HAP-1 (cell line): ENCODE measurements at regions not wholly inside any gene's neighbourhood (a gene's known extent, or its start where the extent isn't known, plus 50 kb on each side); places are given as distances from the start of the nearest gene placed in this dataset.

ENCODE experiments used
- DNase-seq, 2 experiments: peaks; one replicate each; pipeline ENCODE4 v3.0.0-alpha.2; 2016 to 2020; ENCODE audit warnings: low spot score in 2 of 2
- H3K27me3 ChIP-seq: fragments of 250-450 bp; sonication (Bioruptor Pico); 2 replicates; pipeline ENCODE4 v1.5.1; 2020; ENCODE audit warnings: low read depth, mild to moderate bottlenecking, moderate library complexity
- H3K36me3 ChIP-seq: fragments of 250-450 bp; sonication (Bioruptor Pico); replicated peaks from 2 replicates; pipeline ENCODE4 v1.5.1; 2020; ENCODE audit warnings: mild to moderate bottlenecking
- H3K4me1 ChIP-seq: fragments of 250-450 bp; sonication (Bioruptor Pico); 2 replicates; pipeline ENCODE4 v1.5.1; 2020; ENCODE audit warnings: mild to moderate bottlenecking
- H3K4me3 ChIP-seq: fragments of 250-450 bp; sonication (Bioruptor Pico); 2 replicates; pipeline ENCODE4 v1.5.1; 2020; ENCODE audit warnings: mild to moderate bottlenecking, moderate library complexity
- H3K9me3 ChIP-seq: fragments of 250-450 bp; sonication (Bioruptor Pico); 2 replicates; pipeline ENCODE4 v1.5.1; 2020; ENCODE audit warnings: mild to moderate bottlenecking, moderate library complexity
- in situ Hi-C: fragments of 300-500 bp; cut with MboI; formaldehyde crosslinking; loops from 3 replicates; pipeline ENCODE4 v1.14.3; 2020; ENCODE audit warnings: low sequenced_read_pairs, inconsistent platforms, mixed read lengths

- H3K4me3 ChIP-seq = no peak overlapping the region
- DNase-seq = no peak
Observed at GRCh38 chr1:90835661-90836344, 118.7 kb upstream of the BARHL2 start.

DNA sequence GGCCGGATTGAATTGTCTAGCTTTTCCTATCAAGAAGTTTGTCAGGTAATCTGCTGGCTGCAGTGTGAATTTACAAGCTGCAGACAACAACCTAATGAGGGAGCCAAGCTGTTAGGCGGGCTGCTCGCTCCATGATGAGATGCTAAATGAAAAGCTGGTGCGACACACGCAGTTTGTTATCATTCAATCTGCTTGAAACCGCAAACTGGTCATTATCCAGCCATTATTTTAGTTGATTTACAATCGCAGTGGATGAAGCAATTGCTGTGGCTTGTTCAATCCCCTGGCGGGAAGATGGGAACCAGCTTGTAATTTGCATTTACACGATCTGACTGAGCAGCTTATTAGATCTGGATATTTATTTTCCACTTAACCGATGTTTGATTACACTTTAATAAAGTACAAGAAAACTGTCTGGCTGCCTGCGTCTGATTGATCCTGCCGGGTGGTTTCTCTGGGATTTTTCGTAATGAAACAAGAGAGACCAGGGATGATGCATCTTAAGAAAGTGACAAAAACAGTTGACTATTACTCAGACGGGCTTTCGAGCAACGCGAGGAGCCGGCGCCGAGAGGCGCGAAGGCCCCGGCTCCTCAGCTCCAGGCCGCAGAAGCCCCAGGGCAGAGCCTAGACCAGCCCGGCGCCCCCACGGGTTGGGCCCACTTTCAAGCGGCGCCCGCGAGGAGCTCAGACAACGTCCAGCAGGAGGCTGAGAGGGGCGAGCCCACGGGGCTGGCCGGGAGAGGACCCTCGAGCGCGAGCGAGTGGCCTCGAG is 118.0 kb upstream of the BARHL2 start:
- Histone ChIP-seq H3K4me3 (no peak overlapping the region), H3K36me3 (no peaks in the 10 kb centered on the region), H3K27me3 (no peaks in the 10 kb centered on the region; the same call in 1 of the 2 replicates), H3K4me1 (no peaks in the 10 kb centered on the region; the same call in none of the 2 replicates), H3K9me3 (no peaks in the 10 kb centered on the region)
- in situ Hi-C loops = no loop called here
- DNase-seq = no peak

More at GRCh38 chr1:90835661-90836344, 118.7 kb upstream of the BARHL2 start:
- H3K4me1 ChIP-seq = peaks cover 1% of the 10 kb centered on the region
- no peaks in the 10 kb centered on the region for H3K9me3 ChIP-seq
- H3K27me3 ChIP-seq = no peaks in the 10 kb centered on the region
- in situ Hi-C loops = no loop called here
- no peaks in the 10 kb centered on the region for H3K36me3 ChIP-seq

DNA sequence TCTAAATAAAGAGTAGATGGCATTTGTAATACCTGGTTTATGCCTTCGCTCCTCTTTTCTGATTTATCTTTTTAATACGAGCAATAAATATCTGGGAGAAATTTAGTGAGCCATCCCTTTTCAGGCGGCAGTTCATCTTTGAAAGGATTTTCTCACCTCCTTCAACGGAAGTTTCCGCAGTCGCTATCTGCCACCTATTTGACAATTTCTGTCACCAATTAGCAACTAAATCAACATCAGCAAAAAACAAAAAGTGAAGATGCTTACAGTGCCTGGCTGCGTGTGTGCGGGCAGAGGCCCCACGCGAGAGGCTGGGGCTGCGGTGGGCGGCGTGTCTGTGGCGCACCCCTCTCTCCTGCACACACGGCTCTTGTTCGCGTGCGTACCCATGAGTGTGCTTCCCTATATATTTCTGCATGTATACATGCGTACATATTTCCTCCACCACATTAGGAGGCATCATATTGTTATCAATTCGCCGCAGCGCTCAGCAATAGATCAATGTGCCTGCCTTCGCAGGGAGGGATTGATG is 117.3 kb upstream of the BARHL2 start:
- in situ Hi-C loops = no loop called here
- no peak for DNase-seq
- H3K4me3 ChIP-seq = no peak overlapping the region
- no peaks in the 10 kb centered on the region; the same call in none of the 2 replicates for H3K4me1 ChIP-seq
- no peaks in the 10 kb centered on the region for H3K36me3 ChIP-seq
- no peaks in the 10 kb centered on the region; the same call in 1 of the 2 replicates for H3K27me3 ChIP-seq
- H3K9me3 ChIP-seq = no peaks in the 10 kb centered on the region

GRCh38 chr1:90833466-90834110 is 116.5 kb upstream of the BARHL2 start:
- H3K9me3 ChIP-seq = no peaks in the 10 kb centered on the region
- no peaks in the 10 kb centered on the region; the same call in none of the 2 replicates for H3K4me1 ChIP-seq
- H3K27me3 ChIP-seq = no peaks in the 10 kb centered on the region; the same call in 1 of the 2 replicates
- H3K4me3 ChIP-seq = no peak overlapping the region
- in situ Hi-C loops = no loop called here
- no peak for DNase-seq
- H3K36me3 ChIP-seq = no peaks in the 10 kb centered on the region

DNA sequence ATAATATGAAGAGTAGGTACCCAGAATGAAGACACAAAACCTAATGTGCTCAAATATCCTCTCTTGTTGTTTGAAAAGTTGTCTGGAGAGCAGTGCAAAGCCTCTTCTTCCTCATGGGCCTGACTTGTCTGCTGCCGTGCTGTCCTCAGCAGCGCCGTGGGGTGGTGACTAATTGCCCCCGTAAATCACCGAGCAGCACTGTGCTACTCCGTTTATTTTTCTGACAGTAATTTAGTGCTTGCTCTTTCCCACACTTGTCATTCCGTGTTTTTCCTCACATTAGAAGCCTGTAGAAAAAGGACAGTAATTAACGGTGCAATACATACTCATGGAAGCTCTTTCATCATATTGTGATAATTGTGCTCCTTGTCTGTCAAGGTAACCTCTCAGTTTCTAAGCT is 114.8 kb upstream of the BARHL2 start:
- H3K27me3 ChIP-seq = no peaks in the 10 kb centered on the region; the same call in none of the 2 replicates
- in situ Hi-C loops = no loop called here
- H3K4me1 ChIP-seq = no peaks in the 10 kb centered on the region; the same call in none of the 2 replicates
- DNase-seq = no peak
- H3K36me3 ChIP-seq = no peaks in the 10 kb centered on the region
- no peaks in the 10 kb centered on the region for H3K9me3 ChIP-seq
- no peak overlapping the region for H3K4me3 ChIP-seq

- DNase-seq = no peak
- Histone ChIP-seq H3K27me3 (no peaks in the 10 kb centered on the region; the same call in none of the 2 replicates), H3K36me3 (no peaks in the 10 kb centered on the region), H3K9me3 (no peaks in the 10 kb centered on the region), H3K4me3 (no peak overlapping the region), H3K4me1 (no peaks in the 10 kb centered on the region)
- in situ Hi-C loops = no loop called here
Observed at GRCh38 chr1:90826834-90827233, 109.7 kb upstream of the BARHL2 start.

GRCh38 chr1:90826024-90826423 is 108.9 kb upstream of the BARHL2 start:
- no peaks in the 10 kb centered on the region for H3K9me3 ChIP-seq
- no peaks in the 10 kb centered on the region for H3K4me1 ChIP-seq
- H3K36me3 ChIP-seq = no peaks in the 10 kb centered on the region
- H3K4me3 ChIP-seq = no peak overlapping the region
- no peak for DNase-seq
- no peaks in the 10 kb centered on the region; the same call in none of the 2 replicates for H3K27me3 ChIP-seq
- in situ Hi-C loops = no loop called here

- H3K27me3 ChIP-seq = no peaks in the 10 kb centered on the region; the same call in 1 of the 2 replicates
- no peaks in the 10 kb centered on the region for H3K4me1 ChIP-seq
- in situ Hi-C loops = no loop called here
- no peaks in the 10 kb centered on the region for H3K36me3 ChIP-seq
- H3K9me3 ChIP-seq = no peaks in the 10 kb centered on the region
- H3K4me3 ChIP-seq = no peak overlapping the region
- no peak for DNase-seq
Observed at GRCh38 chr1:90824551-90824950, 107.4 kb upstream of the BARHL2 start.

DNA sequence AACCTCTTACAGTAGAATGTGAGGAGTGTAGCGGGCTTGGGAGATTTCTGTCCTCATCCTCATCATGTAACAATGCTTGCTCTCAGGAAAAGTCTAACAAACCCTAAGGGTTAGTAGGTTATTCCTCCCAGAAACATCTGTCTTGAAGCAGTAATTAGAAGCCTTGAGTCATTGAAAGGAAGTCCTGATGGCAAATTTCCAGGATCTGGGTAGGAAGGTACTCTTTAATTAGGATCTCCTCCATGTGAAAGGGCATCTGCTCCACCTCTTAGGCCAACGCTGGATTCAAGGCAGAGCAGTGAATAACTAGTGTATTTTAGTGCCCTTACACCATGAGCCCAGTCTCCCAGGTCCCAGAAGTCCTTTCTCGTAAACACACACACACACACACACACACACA is 106.6 kb upstream of the BARHL2 start:
- Histone ChIP-seq H3K9me3 (no peaks in the 10 kb centered on the region), H3K36me3 (no peaks in the 10 kb centered on the region), H3K4me3 (no peak overlapping the region), H3K4me1 (no peaks in the 10 kb centered on the region), H3K27me3 (no peaks in the 10 kb centered on the region; the same call in 1 of the 2 replicates)
- in situ Hi-C loops = no loop called here
- no peak for DNase-seq

DNA sequence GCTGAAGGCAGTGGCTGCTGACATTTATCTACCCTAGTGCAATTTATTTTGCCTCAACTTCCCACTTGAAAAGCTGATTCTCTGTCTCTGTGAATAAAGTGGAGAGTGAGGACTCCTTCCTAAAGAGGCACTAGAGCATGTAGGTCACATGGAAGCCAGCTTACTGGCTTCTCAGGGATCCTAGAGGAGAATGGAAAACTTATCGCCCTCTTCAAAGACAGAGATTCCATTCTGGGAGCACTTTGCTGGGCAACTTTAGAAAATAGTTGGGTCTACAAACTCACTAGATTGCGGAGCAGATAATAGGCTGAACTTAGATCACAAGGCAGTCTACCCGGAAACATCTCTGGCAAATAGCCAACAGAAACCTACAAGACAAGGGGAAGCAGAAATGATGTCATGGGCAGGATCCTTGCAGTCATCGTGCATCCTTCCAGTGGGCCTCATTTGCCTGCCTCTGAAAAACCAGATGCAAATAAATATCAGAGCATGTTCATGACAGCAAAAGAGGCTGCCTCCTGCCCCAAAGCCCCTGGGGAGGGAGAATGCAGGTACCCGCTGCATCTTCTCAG is 104.8 kb upstream of the BARHL2 start:
- Histone ChIP-seq H3K9me3 (no peaks in the 10 kb centered on the region), H3K4me3 (no peak overlapping the region), H3K4me1 (no peaks in the 10 kb centered on the region), H3K27me3 (no peaks in the 10 kb centered on the region), H3K36me3 (no peaks in the 10 kb centered on the region)
- no peak for DNase-seq
- in situ Hi-C loops = no loop called here

DNA sequence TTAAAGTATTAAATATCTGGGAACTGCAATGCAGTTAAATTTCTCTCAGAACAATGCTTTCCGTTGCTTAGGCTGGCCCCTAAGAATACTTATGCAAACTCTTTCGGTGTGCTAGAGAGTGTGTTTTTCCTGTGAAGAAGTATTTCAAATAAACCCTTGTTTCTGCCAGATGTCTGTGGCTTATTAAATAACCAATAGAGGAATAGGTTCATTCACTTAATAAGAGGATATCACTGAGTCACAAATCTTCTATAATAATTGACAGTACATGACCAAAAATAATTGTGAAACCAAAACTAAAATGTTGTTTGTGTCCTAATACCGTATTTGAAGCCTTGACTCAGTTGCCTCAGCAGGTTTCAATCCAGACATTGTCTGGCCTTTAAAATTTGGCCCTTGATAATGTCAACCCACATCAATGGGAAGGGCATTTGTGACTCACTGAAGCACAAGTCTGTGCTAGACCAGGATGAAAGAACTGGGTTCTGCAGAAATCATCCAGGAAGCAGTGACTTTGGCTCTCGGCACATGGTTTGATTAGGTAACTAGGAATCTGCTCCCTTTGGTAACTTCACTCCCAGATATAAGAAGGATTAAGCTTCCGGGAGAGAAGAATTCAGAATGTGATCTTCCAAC is 104.2 kb upstream of the BARHL2 start:
- in situ Hi-C loops = no loop called here
- no peak overlapping the region for H3K4me3 ChIP-seq
- no peaks in the 10 kb centered on the region for H3K9me3 ChIP-seq
- H3K4me1 ChIP-seq = no peaks in the 10 kb centered on the region
- no peaks in the 10 kb centered on the region for H3K36me3 ChIP-seq
- no peak for DNase-seq
- no peaks in the 10 kb centered on the region for H3K27me3 ChIP-seq

DNA sequence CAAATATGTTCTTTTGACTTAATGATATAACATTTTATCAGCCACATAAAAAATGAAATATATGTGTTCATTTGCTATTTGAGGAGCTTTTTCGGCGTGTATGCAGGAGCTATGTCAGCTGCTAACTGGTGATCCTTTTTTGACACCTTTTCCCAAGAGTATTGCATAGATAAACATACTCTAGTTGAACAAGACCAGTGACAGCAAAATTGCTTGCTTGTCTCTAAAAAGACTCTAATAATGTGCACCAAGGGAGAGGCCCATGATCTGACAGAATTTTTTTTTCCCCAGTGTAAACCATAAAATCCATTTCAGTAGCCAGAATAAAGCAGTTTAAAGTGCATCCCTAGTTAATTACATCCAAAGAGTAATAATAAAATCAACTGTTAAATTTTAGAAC is 103.6 kb upstream of the BARHL2 start:
- no peak for DNase-seq
- in situ Hi-C loops = no loop called here
- Histone ChIP-seq H3K36me3 (no peaks in the 10 kb centered on the region), H3K4me1 (no peaks in the 10 kb centered on the region), H3K4me3 (no peak overlapping the region), H3K9me3 (no peaks in the 10 kb centered on the region), H3K27me3 (no peaks in the 10 kb centered on the region)

DNA sequence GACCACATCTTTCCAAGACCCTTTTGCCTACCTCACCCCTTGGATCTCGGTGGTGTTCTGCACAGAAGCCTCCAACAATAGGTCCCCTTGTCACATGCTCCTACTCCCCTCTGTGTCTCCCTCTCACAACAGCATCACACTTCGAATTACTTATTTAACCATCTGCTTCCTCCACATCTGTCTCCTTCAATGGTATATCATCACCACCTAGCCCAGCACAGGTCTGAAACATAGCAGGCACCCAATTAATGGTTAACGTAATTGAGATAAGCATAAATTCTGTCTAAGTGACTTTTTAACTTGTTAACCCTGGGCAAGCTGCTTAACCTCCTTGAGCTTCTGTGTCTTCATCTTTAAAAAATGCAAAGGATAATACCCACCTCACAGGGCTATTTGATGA is 100.3 kb upstream of the BARHL2 start:
- no peaks in the 10 kb centered on the region for H3K36me3 ChIP-seq
- no peak for DNase-seq
- H3K27me3 ChIP-seq = no peaks in the 10 kb centered on the region
- no peak overlapping the region for H3K4me3 ChIP-seq
- H3K9me3 ChIP-seq = no peaks in the 10 kb centered on the region
- no peaks in the 10 kb centered on the region for H3K4me1 ChIP-seq
- in situ Hi-C loops = no loop called here
